GM21526 (cell line): ENCODE measurements at regions not wholly inside any gene's neighbourhood (a gene's known extent, or its start where the extent isn't known, plus 50 kb on each side); places are given as distances from the start of the nearest gene placed in this dataset.
"Not testable (repeated sequence)": the region's sequence is repeated elsewhere in the genome, so short reads cannot be mapped to it uniquely, and the experiment has no call there.

ENCODE experiments used
- ATAC-seq: cut with Tn5 transposase; IDR thresholded peaks from one replicate; pipeline ENCODE4 v1.9.1; 2021; ENCODE audit warnings: moderate library complexity; ENCODE audit not compliant: unreplicated experiment, low FRiP score

DNA sequence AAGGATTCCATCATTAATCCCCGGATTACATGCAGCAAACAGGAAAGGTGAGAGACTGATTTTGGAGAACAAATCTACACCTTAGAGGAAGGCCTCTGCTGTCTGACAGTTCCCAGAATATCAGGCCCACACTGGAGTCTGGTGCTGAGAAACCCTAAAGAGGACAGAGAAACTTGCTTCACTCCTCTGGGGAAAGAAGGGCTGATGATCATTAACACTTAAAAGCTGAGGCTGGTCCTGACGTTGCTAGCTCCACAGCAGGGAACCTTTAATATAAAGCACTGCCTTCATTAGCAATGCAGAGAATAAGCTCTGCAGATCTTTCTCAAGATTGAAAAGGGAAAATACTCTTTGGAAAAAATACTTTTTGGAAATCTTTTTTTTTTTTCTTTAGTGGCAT is 1472.4 kb upstream of the GOT2 start:
- ATAC-seq, result no peak

- ATAC-seq, result no peak
These were observed 1470.1 kb upstream of the GOT2 start for GRCh38 chr16:60204181-60204580.

GRCh38 chr16:60203525-60204124 is 1469.5 kb upstream of the GOT2 start:
- no peak for ATAC-seq

DNA sequence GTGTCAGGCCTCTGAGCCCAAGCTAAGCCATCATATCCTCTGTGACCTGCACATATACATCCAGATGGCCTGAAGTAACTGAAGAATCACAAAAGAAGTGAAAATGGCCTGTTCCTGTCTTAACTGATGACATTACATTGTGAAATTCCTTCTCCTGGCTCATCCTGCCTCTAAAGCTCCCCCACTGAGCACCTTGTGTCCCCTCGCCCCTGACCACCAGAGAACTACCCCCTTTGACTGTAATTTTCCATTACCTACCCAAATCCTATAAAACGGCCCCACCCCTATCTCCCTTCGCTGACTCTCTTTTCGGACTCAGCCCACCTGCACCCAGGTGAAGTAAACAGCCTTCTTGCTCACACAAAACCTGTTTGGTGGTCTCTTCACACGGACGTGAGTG is 1466.6 kb upstream of the GOT2 start:
- not testable (repeated sequence) for ATAC-seq

- ATAC-seq, result no peak
These were observed 1466.0 kb upstream of the GOT2 start for GRCh38 chr16:60200161-60200560.

DNA sequence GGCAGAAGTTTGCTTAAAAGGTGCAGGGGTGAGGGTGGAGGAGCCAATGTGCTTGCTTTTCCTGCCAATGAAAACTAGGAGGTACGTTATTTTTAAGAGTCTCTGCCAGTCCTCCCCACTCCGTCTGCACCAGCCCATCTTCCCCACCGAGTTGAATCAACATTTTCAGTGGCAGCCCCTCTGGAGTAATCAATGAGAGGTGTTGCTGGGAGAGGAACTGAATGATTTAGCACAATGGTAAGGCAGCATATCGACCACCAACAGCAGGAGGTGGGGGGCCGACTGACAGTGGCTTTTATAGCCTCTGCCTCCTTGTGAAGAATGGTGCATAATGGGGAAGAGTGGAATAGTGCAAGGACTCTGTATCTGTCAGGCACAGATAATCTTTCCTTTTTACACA is 1465.0 kb upstream of the GOT2 start:
- ATAC-seq, result no peak

DNA sequence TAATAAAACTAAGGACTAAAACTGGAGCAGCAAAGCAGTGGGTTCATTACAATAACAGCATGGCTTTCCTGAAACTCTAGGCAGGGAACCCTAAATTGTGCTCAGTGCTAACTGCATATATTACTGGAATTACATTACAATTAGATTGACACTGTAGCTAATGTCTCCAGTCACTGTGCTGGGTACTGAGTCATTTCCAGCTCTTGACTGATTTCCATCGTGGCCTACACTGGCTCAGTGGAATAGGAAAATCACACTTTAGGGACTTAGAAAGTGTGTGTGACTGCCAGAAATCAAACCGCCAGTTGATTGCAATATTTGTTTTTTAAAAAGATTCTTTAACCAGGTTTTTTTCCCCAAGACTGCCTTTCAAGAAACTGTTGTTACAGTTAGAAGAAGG is 1447.4 kb upstream of the GOT2 start:
- ATAC-seq, result no peak

DNA sequence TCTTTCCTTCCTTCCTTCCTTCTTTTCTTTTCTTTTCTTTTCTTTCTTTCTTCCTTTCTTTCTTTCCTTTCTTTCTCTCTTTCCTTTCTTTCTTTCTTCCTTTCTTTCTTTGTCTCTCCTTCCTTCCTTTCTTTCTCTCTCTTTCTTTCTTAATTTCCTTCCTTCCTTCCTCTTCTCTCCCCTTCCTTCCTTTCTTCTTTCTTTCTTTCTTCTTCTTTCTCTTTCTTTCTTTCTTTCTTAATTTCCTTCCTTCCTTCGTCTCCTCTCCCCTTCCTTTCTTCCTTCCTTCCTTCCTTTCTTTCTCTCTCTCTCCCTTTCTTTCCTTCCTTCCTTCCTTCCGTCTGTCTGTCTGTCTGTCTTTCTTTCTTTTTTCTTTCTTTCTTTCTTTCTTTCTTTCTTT is 1446.5 kb upstream of the GOT2 start:
- ATAC-seq, result no peak

- ATAC-seq, result no peak
These were observed 1436.1 kb upstream of the GOT2 start for GRCh38 chr16:60170196-60170595.

DNA sequence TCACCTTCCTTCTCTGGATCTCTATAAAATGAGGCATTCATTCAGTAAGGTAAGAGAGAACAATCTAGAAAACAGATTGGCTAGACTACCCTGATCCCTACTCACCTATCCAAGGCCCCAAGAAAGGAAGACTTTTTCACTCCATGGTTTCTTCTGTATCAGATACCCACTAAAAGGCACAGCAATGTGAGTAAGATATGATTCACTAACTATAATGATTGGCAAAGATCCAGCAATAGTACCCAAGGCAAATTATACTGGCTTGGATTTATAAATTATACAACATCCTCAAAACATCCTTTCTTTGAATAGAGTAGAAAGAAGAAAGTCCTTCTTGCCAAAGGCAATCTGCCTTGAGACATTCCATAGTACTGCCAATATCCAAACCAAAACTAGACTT is 1432.0 kb upstream of the GOT2 start:
- ATAC-seq, result no peak

DNA sequence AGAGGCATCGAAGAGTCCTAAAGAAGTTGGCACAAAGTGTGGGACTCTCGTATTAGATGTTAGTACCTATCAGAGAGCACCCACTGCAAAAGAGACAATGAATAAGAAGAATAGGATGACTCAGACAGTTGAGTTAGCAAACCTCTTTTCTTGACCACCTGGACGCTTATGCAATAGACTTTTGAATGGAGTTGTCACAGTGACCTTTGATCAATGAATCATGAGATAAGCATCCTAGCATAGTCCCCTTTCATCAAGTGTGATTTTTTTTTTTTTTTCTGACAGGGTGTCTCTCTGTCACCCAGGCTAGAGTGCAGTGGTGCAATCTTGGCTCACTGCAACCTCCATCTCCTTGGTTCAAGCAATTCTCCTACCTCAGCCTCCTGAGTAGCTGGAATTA is 1417.9 kb upstream of the GOT2 start:
- no peak for ATAC-seq

- no peak for ATAC-seq
These were observed 1416.8 kb upstream of the GOT2 start for GRCh38 chr16:60150907-60151306.

DNA sequence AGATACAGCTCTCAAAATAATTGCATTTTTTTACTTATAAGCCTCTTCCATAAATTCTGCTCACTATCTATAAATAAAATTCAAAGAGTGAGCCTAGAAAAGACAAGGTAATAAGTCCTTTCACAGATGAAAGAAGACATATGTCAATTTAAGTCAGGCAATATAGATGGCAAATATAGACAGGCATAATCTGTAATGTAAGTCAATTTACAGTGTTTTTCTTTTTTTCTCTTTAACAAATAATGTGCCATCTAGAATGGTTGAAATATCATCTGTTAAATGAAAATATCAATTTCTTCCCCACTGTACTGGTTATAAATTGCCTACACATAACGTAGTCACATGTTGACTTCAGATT is 1409.2 kb upstream of the GOT2 start:
- ATAC-seq, result no peak

DNA sequence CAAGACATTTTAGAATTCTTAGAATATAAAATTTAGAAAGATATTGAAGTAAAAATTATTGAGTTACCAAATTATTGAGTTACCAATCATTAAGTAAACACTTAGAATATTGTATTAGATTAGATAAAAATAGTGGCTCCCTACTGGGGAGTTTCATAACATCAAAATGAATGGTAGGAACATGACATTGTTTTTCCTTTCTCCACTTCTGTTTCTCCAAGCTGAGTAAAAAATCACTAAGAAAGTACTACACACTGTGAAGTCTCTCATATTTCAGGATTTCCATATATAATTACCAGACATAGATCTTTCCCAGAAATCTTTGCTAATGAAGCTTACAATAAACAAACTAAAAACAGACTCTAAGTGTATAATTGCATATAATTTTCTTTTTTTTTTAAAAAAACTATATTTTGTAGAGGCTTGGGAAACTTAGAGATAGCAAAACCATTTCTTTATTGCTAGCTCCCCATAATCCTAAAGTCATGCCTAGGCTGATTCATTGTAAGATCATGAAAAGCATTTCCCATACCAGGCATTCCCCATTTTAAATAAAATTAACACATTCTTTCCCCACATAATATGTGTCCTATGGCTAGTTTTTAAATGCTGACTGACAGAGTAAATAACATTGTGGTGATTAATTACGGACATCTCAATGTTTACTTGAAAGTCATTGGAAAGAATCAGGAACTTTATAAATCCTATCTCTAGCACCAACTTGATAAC is 1408.7 kb upstream of the GOT2 start:
- no peak for ATAC-seq

DNA sequence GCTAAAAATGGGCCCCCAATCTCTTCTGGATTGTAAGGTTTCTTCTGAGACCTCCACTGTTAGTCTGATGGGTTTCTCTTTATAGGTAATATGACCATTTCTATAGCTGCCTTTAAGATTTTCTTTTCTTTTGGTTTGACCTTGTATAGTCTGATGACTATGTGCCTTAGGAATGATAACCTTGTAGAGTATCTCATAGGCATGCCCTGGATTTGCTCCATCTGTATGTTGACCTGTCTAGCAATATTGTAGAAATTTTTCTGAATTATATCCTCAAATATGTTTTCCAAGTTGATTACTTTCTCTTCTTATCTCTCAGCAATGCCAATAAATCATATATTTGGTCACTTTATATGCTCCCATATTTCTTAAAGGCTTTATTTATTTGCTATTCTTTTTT is 1403.8 kb upstream of the GOT2 start:
- no peak for ATAC-seq

DNA sequence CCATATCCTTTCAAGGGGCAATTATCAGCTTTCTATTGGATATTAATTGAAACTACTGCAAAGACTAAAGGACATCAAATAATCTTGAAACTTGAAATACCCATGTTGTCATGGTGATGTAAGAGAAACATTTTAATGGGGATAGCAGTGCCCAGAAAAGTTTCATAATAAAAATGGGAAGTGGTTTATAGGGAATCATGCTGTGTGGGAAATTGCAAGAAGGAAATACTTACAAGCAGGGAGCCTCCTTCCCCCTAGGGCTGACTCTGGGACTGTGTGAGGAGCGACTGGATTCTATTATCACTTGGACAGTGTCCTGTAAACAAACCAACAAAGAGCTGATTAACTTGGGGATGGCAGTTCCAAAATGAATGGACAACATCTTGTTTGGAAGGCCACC is 1393.1 kb upstream of the GOT2 start:
- no peak for ATAC-seq

- not testable (repeated sequence) for ATAC-seq
These were observed 1392.0 kb upstream of the GOT2 start for GRCh38 chr16:60126115-60126514.

DNA sequence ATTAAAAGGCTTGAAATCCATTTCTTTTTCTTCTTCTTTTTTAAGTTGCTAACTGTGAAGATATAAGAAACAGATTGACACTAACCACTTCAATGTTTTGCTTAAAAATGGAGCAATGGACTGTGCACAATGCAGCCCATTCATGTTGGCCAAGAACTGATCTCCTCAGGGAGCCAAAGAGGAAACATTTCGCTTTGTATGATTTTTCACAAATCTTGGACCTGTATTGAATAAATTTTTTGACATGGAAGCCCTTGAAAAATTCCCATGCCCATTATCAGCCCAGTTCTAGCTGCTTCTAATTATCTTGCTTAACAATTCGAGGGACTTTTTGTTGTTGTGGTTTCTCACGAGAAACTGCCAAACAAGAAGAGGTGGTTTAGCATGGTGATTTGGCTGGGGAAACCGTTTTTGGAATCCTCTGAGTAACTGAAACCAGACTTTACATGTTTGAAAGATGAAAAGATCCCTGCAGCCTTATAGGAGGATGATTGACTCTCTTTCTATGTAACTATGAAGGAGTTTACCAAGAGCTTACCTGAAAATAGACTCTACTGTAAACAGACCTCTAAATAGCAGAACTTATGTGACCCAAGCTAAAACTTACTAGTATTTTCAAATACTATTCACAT is 1389.4 kb upstream of the GOT2 start:
- ATAC-seq, result no peak

GRCh38 chr16:60120586-60120985 is 1386.5 kb upstream of the GOT2 start:
- no peak for ATAC-seq

- no peak for ATAC-seq
These were observed 1376.4 kb upstream of the GOT2 start for GRCh38 chr16:60110531-60110930.

- no peak for ATAC-seq
These were observed 1373.8 kb upstream of the GOT2 start for GRCh38 chr16:60107871-60108270.

DNA sequence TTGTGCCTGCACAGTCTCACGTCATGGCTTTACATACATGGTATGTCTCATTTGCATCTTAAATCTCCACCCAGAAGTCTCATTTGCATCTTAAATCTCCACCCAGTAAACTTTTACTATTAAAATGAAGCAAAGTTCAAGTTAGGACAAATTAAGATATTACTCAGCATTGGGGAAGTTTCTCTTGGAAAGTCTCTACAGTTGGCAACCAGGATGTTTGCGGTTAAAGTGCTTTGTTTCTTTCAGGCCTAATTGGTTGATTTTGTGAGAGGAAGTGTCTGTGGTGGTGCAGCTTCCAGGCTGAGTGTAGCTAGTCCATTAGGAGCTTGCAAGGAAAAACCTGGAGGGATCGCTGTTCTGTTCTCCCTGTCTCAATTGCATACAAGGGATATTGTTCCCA is 1373.3 kb upstream of the GOT2 start:
- no peak for ATAC-seq
